Lower lobe of right lung (tissue), 2 donors: ENCODE measurements at regions not wholly inside any gene's neighbourhood (a gene's known extent, or its start where the extent isn't known, plus 50 kb on each side); places are given as distances from the start of the nearest gene placed in this dataset.
A peak's percentile ranks its signal among the peaks of the same experiment; 100 is the strongest.
"Not testable (repeated sequence)": the region's sequence is repeated elsewhere in the genome, so short reads cannot be mapped to it uniquely, and the experiment has no call there.

Experiments used
- ATAC-seq, 2 donors: fragments of 200-7000 bp; cut with Tn5 transposase; one replicate each; pipeline ENCODE4 v1.9.1; 2020 to 2022; ENCODE audit warnings: mild to moderate bottlenecking in 2 of 2, moderate library complexity in 2 of 2
- DNase-seq: peaks from one replicate; pipeline ENCODE4 v3.0.0-alpha.2; 2020
- H3K27ac ChIP-seq: fragments of 200-600 bp; one replicate; pipeline ENCODE4 v1.8.0; 2022
- H3K27me3 ChIP-seq: fragments of 200-600 bp; one replicate; pipeline ENCODE4 v1.8.0; 2022; ENCODE audit warnings: low read depth
- H3K36me3 ChIP-seq: fragments of 200-600 bp; one replicate; pipeline ENCODE4 v1.8.0; 2022; ENCODE audit warnings: mild to moderate bottlenecking
- H3K4me1 ChIP-seq: fragments of 200-600 bp; one replicate; pipeline ENCODE4 v1.8.0; 2022
- H3K4me3 ChIP-seq: fragments of 200-600 bp; one replicate; pipeline ENCODE4 v1.8.0; 2022; ENCODE audit warnings: mild to moderate bottlenecking
- H3K9me3 ChIP-seq: fragments of 200-600 bp; one replicate; pipeline ENCODE4 v1.8.0; 2022
- intact Hi-C: fragments of 100-400 bp; cut with DNase I; formaldehyde crosslinking; loops from one replicate; pipeline ENCODE4 v1.11.0; 2022
- TF ChIP-seq, protein P1 (sequence below): fragments of 200-600 bp; IDR thresholded peaks from one replicate; pipeline ENCODE4 v1.8.0; 2022; ENCODE audit warnings: antibody characterized with exemption, mild to moderate bottlenecking
- donor health status: DM: no; HTN: yes; CAD: no; lungs with severe emphysema.

DNA sequence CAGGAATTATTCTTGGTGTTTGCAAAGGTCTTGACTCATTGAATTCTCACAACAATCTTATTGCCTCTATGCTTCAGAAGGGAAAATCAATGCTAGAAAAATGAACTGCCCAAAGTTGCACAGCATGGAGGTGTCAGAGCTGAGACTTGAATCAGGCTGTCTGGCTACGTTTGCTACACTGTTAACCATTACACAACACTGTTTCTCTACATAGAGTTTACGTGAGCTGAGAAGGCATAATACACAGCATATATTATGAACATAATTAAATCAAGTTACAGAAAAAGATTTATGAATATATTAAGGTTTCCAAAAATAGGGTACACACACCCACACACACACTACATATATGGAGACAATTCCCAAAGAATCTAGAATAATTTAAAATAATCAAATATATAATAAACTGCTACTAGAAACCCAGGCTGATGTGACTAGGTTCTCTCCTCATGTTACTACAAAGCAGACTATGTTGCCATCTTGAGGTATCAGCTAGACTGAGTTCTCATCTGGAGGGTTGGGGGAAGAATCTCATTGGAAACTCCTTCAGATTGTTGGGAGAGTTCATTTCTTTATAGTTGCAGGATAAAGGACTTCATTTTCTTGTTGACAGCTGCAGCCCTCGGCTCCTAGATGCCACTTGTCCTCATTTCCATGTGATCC, 1270.5 kb downstream of the ARAP2 start:
- Histone ChIP-seq H3K27me3 (no peaks in the 10 kb centered on the region), H3K27ac (no peak overlapping the region), H3K36me3 (no peaks in the 10 kb centered on the region), H3K4me1 (no peaks in the 10 kb centered on the region), H3K4me3 (no peak overlapping the region), H3K9me3 (no peaks in the 10 kb centered on the region)
- no peak for DNase-seq
- ATAC-seq: no peak
- TF ChIP-seq, protein P1, sequence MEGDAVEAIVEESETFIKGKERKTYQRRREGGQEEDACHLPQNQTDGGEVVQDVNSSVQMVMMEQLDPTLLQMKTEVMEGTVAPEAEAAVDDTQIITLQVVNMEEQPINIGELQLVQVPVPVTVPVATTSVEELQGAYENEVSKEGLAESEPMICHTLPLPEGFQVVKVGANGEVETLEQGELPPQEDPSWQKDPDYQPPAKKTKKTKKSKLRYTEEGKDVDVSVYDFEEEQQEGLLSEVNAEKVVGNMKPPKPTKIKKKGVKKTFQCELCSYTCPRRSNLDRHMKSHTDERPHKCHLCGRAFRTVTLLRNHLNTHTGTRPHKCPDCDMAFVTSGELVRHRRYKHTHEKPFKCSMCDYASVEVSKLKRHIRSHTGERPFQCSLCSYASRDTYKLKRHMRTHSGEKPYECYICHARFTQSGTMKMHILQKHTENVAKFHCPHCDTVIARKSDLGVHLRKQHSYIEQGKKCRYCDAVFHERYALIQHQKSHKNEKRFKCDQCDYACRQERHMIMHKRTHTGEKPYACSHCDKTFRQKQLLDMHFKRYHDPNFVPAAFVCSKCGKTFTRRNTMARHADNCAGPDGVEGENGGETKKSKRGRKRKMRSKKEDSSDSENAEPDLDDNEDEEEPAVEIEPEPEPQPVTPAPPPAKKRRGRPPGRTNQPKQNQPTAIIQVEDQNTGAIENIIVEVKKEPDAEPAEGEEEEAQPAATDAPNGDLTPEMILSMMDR: no peak
- intact Hi-C loops: no loop called here

DNA sequence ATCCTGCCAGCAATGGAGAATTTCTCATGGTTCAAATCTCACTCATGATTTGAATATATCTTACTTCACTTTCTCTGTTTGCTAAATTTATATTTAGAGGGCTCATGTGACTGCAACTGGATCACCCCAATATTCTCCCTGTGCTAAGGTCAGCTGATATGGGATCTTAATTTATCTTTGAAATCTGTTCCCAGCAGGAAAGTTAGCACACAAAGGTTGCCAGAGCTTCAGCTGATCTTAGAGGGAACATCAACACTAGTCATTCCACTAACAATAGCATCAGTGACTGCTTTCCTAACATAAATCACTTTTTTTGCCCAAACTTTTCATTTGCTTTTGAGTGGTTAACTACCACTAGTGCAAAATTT, 1270.0 kb downstream of the ARAP2 start:
- Histone ChIP-seq H3K4me1 (no peaks in the 10 kb centered on the region), H3K4me3 (no peak overlapping the region), H3K27ac (no peak overlapping the region), H3K27me3 (no peaks in the 10 kb centered on the region), H3K36me3 (no peaks in the 10 kb centered on the region), H3K9me3 (no peaks in the 10 kb centered on the region)
- ATAC-seq: no peak
- intact Hi-C loops: no loop called here
- TF ChIP-seq, protein P1: no peak
- no peak for DNase-seq

DNA sequence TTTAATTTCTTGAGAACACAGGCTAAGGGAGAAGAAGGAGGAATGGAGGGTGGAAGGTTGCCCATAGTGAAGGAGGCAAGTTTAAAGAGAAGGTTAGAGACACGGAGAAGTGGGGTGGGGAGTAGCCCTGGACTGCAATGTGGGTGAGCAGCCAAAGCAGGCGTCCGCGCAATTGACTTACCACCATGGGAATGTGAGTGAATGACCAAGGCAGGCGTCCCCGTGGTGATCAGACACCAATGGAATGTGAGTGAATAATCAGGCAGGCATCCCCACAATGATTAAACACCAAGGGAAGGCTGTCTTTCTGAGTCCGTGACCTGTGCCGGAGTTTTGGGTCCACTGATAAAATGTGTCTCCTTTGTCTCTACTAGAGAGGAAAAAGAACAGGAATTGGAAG, 1223.1 kb downstream of the ARAP2 start:
- H3K4me1 ChIP-seq, H3K4me3 ChIP-seq, H3K36me3 ChIP-seq, ATAC-seq, H3K9me3 ChIP-seq, intact Hi-C loops, H3K27me3 ChIP-seq, H3K27ac ChIP-seq, DNase-seq: not testable (repeated sequence)

DNA sequence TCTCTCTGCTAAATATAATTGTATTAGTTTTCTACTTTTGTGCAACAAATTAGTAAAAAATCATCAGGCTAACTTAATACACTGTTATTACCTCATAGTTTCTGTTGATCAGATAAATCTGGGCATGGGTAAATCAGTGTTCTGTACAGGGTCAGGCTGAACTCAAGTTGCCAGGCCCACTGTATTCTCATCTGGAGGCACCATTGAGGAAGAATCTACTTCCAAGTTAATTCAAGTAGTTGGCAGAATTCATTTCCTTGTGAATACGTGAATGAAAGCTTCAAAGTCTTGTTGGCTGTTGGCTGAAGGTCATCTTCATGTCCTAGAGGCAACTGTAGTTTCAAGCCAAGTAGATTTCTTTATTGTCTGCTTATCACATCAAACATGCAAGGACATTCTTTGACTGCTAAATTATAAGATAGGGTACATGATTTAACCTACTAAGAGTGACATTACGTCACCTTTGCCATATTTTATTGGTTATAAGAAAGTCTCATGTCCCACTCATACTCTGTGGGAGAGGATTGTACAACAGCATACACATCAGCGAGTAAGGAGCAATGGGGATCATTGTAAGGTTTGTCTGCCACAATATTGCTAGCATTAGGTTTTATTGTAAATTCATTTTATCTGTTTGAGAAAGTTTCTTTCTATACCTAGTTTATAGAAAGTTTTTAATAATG, 1219.0 kb downstream of the ARAP2 start:
- Histone ChIP-seq H3K4me1 (no peaks in the 10 kb centered on the region), H3K4me3 (no peak overlapping the region), H3K27ac (no peak overlapping the region), H3K36me3 (no peaks in the 10 kb centered on the region), H3K27me3 (no peaks in the 10 kb centered on the region), H3K9me3 (no peaks in the 10 kb centered on the region)
- no peak for DNase-seq
- intact Hi-C loops: no loop called here
- TF ChIP-seq, protein P1: no peak
- no peak for ATAC-seq

DNA sequence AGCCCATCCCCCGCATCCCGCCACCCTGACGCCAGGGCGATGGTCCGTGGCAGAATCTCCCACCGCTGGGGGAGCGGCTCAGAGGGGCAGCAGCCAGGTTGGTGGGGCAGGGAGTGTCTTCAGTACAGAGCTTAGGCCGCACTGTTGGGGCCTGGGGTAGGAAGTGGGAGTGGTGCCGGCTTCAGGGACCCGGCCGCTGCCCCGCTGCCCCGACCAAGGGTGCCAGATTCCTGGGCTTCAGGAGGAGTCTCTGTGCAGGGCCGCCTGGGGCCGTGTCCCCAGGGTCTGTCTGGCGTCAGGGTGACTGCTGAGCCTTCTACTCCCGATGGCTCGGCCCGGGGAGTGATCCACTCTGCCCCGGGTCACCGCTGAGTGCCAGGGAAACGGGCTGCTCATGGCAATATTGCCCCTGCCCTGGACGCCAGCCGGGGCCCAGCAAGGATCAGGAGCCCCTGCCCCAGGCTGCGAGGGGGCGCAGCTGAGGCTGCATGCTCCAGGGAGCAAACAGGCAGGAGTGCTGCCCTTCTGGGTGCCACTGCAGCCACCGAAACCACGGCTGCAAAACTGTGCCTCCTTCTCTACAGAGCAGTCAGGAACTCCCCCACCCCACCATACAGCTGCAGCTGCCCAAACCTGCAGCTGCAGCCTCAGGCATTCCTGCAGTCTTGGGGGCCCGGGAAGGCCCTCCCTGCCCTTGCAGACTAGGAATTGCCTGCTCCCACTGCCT, 1206.1 kb downstream of the ARAP2 start:
- H3K27me3 ChIP-seq: no peaks in the 10 kb centered on the region
- ATAC-seq (peak; percentile 16 to 55), DNase-seq (no peak)
- H3K36me3 ChIP-seq: no peaks in the 10 kb centered on the region
- H3K4me1 ChIP-seq: no peaks in the 10 kb centered on the region
- H3K4me3 ChIP-seq: no peak overlapping the region
- no peaks in the 10 kb centered on the region for H3K9me3 ChIP-seq
- TF ChIP-seq, protein P1: no peak
- intact Hi-C loops: no loop called here
- H3K27ac ChIP-seq: no peak overlapping the region

DNA sequence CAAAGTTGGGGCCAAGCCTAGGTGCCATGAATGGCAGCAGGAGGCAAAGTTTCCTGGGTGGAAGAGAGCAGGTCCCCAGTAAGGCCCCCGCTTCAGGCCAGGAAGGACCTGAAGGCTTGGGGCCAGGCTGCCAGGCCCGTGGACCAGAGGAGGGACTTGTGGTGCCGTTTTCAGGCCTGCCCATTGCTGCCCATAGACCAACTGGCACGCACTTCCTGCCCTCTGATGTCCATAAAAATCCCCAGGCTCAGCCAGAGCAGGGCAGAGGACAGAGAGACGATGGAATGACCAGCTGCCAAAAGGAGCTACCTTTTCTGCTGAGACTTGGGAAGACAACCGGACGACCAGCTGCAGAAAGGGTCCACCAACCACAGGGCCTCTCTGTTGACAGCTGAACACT, 1205.5 kb downstream of the ARAP2 start:
- Histone ChIP-seq H3K9me3 (no peaks in the 10 kb centered on the region), H3K36me3 (no peaks in the 10 kb centered on the region), H3K4me1 (no peaks in the 10 kb centered on the region), H3K27me3 (no peaks in the 10 kb centered on the region), H3K27ac (no peak overlapping the region), H3K4me3 (no peak overlapping the region)
- DNase-seq (no peak), ATAC-seq (peak in 1 of 2 donors; percentile 9)
- intact Hi-C loops: no loop called here
- TF ChIP-seq, protein P1: no peak
